Left renal cortex interstitium (tissue), 4 donors: ENCODE measurements at regions not wholly inside any gene's neighbourhood (a gene's known extent, or its start where the extent isn't known, plus 50 kb on each side); places are given as distances from the start of the nearest gene placed in this dataset.

ENCODE experiments used
- DNase-seq, 4 donors: peaks; one replicate each; pipeline ENCODE4 v3.0.0-alpha.2; 2013; ENCODE audit warnings: low read depth in 4 of 4, low spot score in 2 of 4, missing footprints in 1 of 4

DNA sequence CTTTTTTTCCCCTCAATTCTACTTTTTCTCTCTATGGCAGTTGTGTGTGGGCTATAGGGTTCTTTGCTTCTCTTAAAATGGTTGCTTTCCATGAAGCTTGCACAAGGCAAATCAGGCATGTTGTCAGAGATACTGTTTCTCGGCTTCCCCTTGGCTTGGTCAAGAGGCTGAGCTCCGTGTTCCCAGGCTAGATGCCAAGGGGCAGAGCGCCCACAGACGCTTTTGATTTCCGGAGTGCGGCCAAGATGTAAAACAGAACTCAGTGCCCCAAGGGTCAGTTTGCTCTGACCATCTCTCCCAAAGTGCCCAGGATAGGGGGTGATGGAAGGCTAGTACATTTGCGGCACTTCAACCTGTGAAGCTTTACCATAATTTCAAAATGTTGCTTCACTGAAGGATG lies 64.2 kb upstream of the DIPK2B start:
- no peak for DNase-seq

DNA sequence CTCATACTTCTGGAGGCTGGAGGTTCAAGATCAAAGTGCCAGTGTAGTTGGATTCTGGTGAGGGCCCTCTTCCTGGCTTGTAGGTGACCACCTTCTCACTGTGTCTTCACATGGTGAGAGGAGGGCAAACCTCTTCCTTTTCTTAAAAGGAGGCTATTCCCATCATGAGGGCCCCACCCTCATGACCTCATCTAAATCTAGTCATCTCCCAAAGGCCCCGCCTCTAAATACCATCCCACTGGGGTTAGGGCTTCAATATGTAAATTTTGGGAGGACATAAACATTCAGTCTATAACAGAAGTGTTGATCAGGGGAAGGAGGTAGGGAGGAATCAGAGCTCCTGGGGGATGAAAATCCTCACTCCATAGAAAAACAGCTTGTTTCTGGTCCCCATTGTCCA lies 60.8 kb upstream of the DIPK2B start:
- DNase-seq, result no peak

DNA sequence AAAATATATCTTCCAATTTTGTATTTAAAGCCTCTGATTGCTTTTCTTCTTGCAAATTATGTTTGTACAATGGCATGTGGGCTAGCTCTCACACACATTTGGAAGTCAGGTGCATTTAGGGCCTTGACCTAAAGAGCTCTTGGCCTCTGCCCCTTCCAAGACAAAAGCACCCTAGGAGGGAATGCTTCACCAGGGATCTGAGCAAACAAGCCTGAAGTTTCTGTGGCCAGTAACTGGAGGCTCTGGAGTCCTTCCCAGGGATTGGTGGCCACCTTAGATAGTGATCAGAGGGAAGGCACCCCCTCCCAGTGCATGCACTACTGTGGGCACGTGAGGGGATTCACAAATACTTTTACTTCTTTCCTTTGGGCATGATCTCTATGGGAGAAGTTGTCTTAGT lies 60.3 kb upstream of the DIPK2B start:
- DNase-seq, result no peak

DNA sequence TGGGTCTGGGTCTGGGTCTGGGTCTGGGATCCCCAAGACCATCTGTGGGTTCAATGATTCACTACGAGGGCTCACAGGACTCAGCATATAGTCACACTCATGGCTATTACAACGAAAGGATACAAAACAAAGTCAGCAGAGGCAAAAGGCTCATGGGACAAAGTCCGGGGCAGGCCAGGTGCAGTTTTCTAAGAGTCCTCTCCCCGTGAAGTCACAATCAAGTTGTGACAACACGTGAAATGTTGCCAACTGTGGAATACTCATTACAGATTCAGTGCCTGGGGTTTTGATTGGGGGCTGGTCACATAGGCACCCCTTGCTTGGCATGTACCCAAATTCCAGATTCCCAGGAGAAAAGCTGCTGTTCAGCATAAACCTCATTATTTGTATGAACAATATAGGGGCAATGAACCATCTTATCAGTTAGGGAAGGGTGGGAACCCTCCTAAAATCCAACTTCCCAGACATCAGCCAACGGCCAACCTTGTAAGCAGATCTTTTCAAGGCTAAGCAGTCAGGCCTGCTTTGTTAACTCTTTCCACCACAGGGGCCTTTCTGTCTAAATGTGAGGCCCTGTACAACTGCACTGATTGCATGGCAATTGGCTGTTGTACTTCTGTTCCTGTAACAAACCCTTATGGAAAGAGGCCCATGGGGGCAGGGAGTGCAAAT lies 58.2 kb upstream of the DIPK2B start:
- no peak for DNase-seq
